Neural progenitor cell (in vitro differentiated cells): ENCODE measurements at regions not wholly inside any gene's neighbourhood (a gene's known extent, or its start where the extent isn't known, plus 50 kb on each side); places are given as distances from the start of the nearest gene placed in this dataset.

Experiments
- DNase-seq: peaks from one replicate; pipeline ENCODE4 v3.0.0-alpha.2; 2016; ENCODE audit warnings: low spot score
- H2AFZ ChIP-seq: fragments of 200-600 bp; sonication (generic); replicated peaks from 2 replicates; pipeline ENCODE4 v1.6.1; 2016; ENCODE audit warnings: antibody characterized with exemption
- H3F3A ChIP-seq: fragments of 200-600 bp; sonication (generic); 2 replicates; pipeline ENCODE4 v1.6.1; 2016; ENCODE audit warnings: antibody characterized with exemption, low read depth
- H3K27ac ChIP-seq: fragments of 200-600 bp; sonication (generic); 2 replicates; pipeline ENCODE4 v1.5.1; 2016; ENCODE audit warnings: mild to moderate bottlenecking
- H3K27me3 ChIP-seq: fragments of 200-600 bp; sonication (generic); 2 replicates; pipeline ENCODE4 v1.6.1; 2016; ENCODE audit warnings: mild to moderate bottlenecking, moderate library complexity
- H3K36me3 ChIP-seq: fragments of 200-600 bp; sonication (generic); 2 replicates; pipeline ENCODE4 v1.5.1; 2016
- H3K4me1 ChIP-seq: fragments of 200-600 bp; sonication (generic); 2 replicates; pipeline ENCODE4 v1.6.1; 2016; ENCODE audit warnings: mixed run types
- H3K4me2 ChIP-seq: fragments of 200-600 bp; sonication (generic); 2 replicates; pipeline ENCODE4 v1.6.1; 2016
- H3K4me3 ChIP-seq: fragments of 200-600 bp; sonication (generic); 2 replicates; pipeline ENCODE4 v1.5.1; 2016
- H3K79me2 ChIP-seq: fragments of 200-600 bp; sonication (generic); 2 replicates; pipeline ENCODE4 v1.6.1; 2016; ENCODE audit warnings: low read depth
- H3K9ac ChIP-seq: fragments of 200-600 bp; sonication (generic); 2 replicates; pipeline ENCODE4 v1.6.1; 2016
- H3K9me3 ChIP-seq: fragments of 200-600 bp; sonication (generic); 2 replicates; pipeline ENCODE4 v1.5.1; 2016; ENCODE audit warnings: low read depth
- H4K20me1 ChIP-seq: fragments of 200-600 bp; sonication (generic); 2 replicates; pipeline ENCODE4 v1.6.1; 2016; ENCODE audit warnings: low read depth
- H3K27ac Mint-ChIP-seq: 3 replicates; pipeline ENCODE4 v1.8.0; 2021; ENCODE audit warnings: mixed read lengths
- H3K27me3 Mint-ChIP-seq: 2 replicates; pipeline ENCODE4 v1.8.0; 2022; ENCODE audit warnings: low read depth, mild to moderate bottlenecking, inconsistent platforms, moderate library complexity, mixed read lengths; ENCODE audit not compliant: insufficient read depth
- H3K36me3 Mint-ChIP-seq: 3 replicates; pipeline ENCODE4 v1.8.0; 2021; ENCODE audit warnings: mixed read lengths
- H3K4me1 Mint-ChIP-seq: 3 replicates; pipeline ENCODE4 v1.8.0; 2021; ENCODE audit warnings: mixed read lengths
- H3K4me3 Mint-ChIP-seq: 3 replicates; pipeline ENCODE4 v1.8.0; 2021; ENCODE audit warnings: mild to moderate bottlenecking, moderate library complexity, mixed read lengths
- H3K9me3 Mint-ChIP-seq: 3 replicates; pipeline ENCODE4 v1.8.0; 2020; ENCODE audit warnings: mixed read lengths
- CTCF ChIP-seq: fragments of 200-600 bp; sonication (generic); IDR thresholded peaks from 2 replicates; pipeline ENCODE4 v1.5.1; 2017; ENCODE audit warnings: antibody characterized with exemption, mild to moderate bottlenecking
- EZH2 ChIP-seq: fragments of 200-600 bp; sonication (generic); IDR thresholded peaks from 2 replicates; pipeline ENCODE4 v1.6.1; 2017; ENCODE audit warnings: antibody characterized with exemption, mild to moderate bottlenecking, moderate library complexity
- EZH2phosphoT487 ChIP-seq: fragments of 200-600 bp; sonication (generic); IDR thresholded peaks from 2 replicates; pipeline ENCODE4 v1.6.1; 2017; ENCODE audit warnings: antibody characterized with exemption

- DNase-seq: no peak
- H3K27ac Mint-ChIP-seq: no peak overlapping the region
- Histone ChIP-seq H3K27ac (no peak overlapping the region), H3K79me2 (no peaks in the 10 kb centered on the region), H3K27me3 (no peaks in the 10 kb centered on the region), H3K9ac (no peak overlapping the region), H2AFZ (no peak overlapping the region), H3K36me3 (no peaks in the 10 kb centered on the region), H3K4me3 (no peak overlapping the region), H3F3A (peaks cover 12% of the 10 kb centered on the region), H3K4me2 (no peak overlapping the region), H4K20me1 (no peaks in the 10 kb centered on the region), H3K9me3 (no peaks in the 10 kb centered on the region), H3K4me1 (peaks cover 26% of the 10 kb centered on the region)
- peaks cover 2% of the 10 kb centered on the region for H3K9me3 Mint-ChIP-seq
- no peak overlapping the region for H3K4me3 Mint-ChIP-seq
- peaks cover 6% of the 10 kb centered on the region for H3K4me1 Mint-ChIP-seq
- peaks cover 3% of the 10 kb centered on the region for H3K27me3 Mint-ChIP-seq
- no peaks in the 10 kb centered on the region for H3K36me3 Mint-ChIP-seq
- TF ChIP-seq CTCF (no peak), EZH2 (no peak), EZH2phosphoT487 (no peak)
These were observed 570.6 kb upstream of the KLF4 start for GRCh38 chr9:108060175-108060574.

- Mint-ChIP-seq H3K27me3 (peaks cover 3% of the 10 kb centered on the region), H3K9me3 (peaks cover 2% of the 10 kb centered on the region), H3K4me1 (peaks cover 21% of the 10 kb centered on the region), H3K4me3 (no peak overlapping the region), H3K36me3 (no peaks in the 10 kb centered on the region), H3K27ac (no peak overlapping the region)
- Histone ChIP-seq H3K36me3 (no peaks in the 10 kb centered on the region), H3K9me3 (no peaks in the 10 kb centered on the region), H3K27me3 (no peaks in the 10 kb centered on the region), H3K4me3 (no peak overlapping the region), H2AFZ (peak overlapping the region; percentile 56), H3K27ac (peak overlapping the region; percentile 38), H3K79me2 (no peaks in the 10 kb centered on the region), H3K4me1 (peaks cover 45% of the 10 kb centered on the region), H3K4me2 (peak overlapping the region; percentile 63), H3F3A (peaks cover 19% of the 10 kb centered on the region), H3K9ac (no peak overlapping the region), H4K20me1 (no peaks in the 10 kb centered on the region)
- peak; percentile 18 for DNase-seq
- no peak for TF ChIP-seq EZH2phosphoT487
- no peak for TF ChIP-seq EZH2
- no peak for TF ChIP-seq CTCF
These were observed 568.7 kb upstream of the KLF4 start for GRCh38 chr9:108058135-108058814.

GRCh38 chr9:108057421-108058134, 568.0 kb upstream of the KLF4 start:
- H3K79me2 ChIP-seq: no peaks in the 10 kb centered on the region
- Mint-ChIP-seq H3K4me1 (peaks cover 28% of the 10 kb centered on the region), H3K27me3 (peaks cover 3% of the 10 kb centered on the region), H3K9me3 (peaks cover 2% of the 10 kb centered on the region), H3K36me3 (no peaks in the 10 kb centered on the region), H3K27ac (no peak overlapping the region), H3K4me3 (no peak overlapping the region)
- H3K27ac ChIP-seq: no peak overlapping the region
- H3K4me3 ChIP-seq: no peak overlapping the region
- no peak for TF ChIP-seq CTCF
- no peak for TF ChIP-seq EZH2phosphoT487
- TF ChIP-seq EZH2: no peak
- peak overlapping the region; percentile 56 for H2AFZ ChIP-seq
- no peaks in the 10 kb centered on the region for H3K27me3 ChIP-seq
- H3K4me1 ChIP-seq: peaks cover 52% of the 10 kb centered on the region
- no peaks in the 10 kb centered on the region for H3K36me3 ChIP-seq
- no peaks in the 10 kb centered on the region for H3K9me3 ChIP-seq
- H3K9ac ChIP-seq: no peak overlapping the region
- H4K20me1 ChIP-seq: no peaks in the 10 kb centered on the region
- peak overlapping the region; percentile 63 for H3K4me2 ChIP-seq
- DNase-seq: no peak
- H3F3A ChIP-seq: peaks cover 26% of the 10 kb centered on the region
